Testis (tissue), 2 donors: ENCODE measurements at regions not wholly inside any gene's neighbourhood (a gene's known extent, or its start where the extent isn't known, plus 50 kb on each side); places are given as distances from the start of the nearest gene placed in this dataset.

Source experiments
- DNase-seq: peaks from one replicate; pipeline ENCODE4 v3.0.0-alpha.2; 2019
- H3K27ac ChIP-seq, 2 donors: fragments of 200-600 bp; sonication (generic); one replicate each; pipeline ENCODE4 v1.5.1; 2019
- H3K27me3 ChIP-seq: fragments of 200-600 bp; sonication (generic); one replicate; pipeline ENCODE4 v1.5.1; 2019
- H3K36me3 ChIP-seq: fragments of 200-600 bp; sonication (generic); one replicate; pipeline ENCODE4 v1.5.1; 2017; ENCODE audit warnings: low read depth; ENCODE audit errors: missing control alignments
- H3K4me1 ChIP-seq: fragments of 200-600 bp; sonication (generic); one replicate; pipeline ENCODE4 v1.5.1; 2019
- H3K4me3 ChIP-seq, 2 donors: fragments of 200-600 bp; sonication (generic); one replicate each; pipeline ENCODE4 v1.5.1; 2017 to 2019
- H3K9me3 ChIP-seq: fragments of 200-600 bp; sonication (generic); one replicate; pipeline ENCODE4 v1.5.1; 2017
- POLR2A ChIP-seq: fragments of 450-650 bp; IDR thresholded peaks from one replicate; pipeline ENCODE4 v1.6.1; 2017; ENCODE audit warnings: antibody characterized with exemption, mild to moderate bottlenecking, moderate library complexity
- WGBS, 2 donors: methylation state at CpG; one replicate each; pipeline ENCODE4 v1.1.5; 2018; 5-methylcytosine and 5-hydroxymethylcytosine counted together
- intact Hi-C: fragments of 100-400 bp; cut with DNase I; formaldehyde crosslinking; loops from one replicate; pipeline ENCODE4 v1.15.1; 2023; ENCODE audit warnings: low total_unique reads
- TF ChIP-seq, protein P1 (sequence below), 3 experiments: fragments of 450-650 bp in 2 of 3; fragments of 200-600 bp in 1 of 3; sonication (generic) in 1 of 3; IDR thresholded peaks; one replicate each; pipeline ENCODE4 v1.5.1; 2016 to 2019; ENCODE audit warnings: antibody characterized with exemption in 3 of 3, mild to moderate bottlenecking in 2 of 3, moderate library complexity in 1 of 3

DNA sequence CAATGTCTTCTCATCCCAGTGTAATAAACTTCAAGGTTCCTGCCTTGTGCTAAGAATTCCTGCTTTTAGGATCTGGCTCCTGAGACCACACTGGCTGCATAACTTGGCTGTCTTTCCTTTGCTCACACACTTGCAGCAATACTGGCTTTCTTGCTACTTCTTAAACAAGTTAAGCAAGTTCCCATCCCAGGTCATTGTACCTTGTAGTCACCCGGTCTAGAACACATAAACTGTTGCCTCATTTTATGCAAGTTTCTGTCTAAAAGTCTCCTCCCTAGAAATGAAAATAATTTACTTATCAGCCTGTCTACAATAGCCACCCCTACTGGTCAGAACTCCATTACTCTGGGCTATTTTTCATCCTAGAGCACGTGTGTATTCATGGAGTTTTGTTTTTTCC lies 887.9 kb upstream of the FAM98A start:
- H3K27me3 ChIP-seq: no peaks in the 10 kb centered on the region
- H3K9me3 ChIP-seq: no peaks in the 10 kb centered on the region
- H3K36me3 ChIP-seq: no peaks in the 10 kb centered on the region
- DNase-seq: no peak
- no peak overlapping the region for H3K27ac ChIP-seq
- WGBS, 2 donors: 56 to 72% methylated on average over 2 of the region's 2 CpGs
- intact Hi-C loops: no loop called here
- H3K4me1 ChIP-seq: no peaks in the 10 kb centered on the region
- H3K4me3 ChIP-seq: no peak overlapping the region
- no peak for TF ChIP-seq POLR2A
- TF ChIP-seq, protein P1, sequence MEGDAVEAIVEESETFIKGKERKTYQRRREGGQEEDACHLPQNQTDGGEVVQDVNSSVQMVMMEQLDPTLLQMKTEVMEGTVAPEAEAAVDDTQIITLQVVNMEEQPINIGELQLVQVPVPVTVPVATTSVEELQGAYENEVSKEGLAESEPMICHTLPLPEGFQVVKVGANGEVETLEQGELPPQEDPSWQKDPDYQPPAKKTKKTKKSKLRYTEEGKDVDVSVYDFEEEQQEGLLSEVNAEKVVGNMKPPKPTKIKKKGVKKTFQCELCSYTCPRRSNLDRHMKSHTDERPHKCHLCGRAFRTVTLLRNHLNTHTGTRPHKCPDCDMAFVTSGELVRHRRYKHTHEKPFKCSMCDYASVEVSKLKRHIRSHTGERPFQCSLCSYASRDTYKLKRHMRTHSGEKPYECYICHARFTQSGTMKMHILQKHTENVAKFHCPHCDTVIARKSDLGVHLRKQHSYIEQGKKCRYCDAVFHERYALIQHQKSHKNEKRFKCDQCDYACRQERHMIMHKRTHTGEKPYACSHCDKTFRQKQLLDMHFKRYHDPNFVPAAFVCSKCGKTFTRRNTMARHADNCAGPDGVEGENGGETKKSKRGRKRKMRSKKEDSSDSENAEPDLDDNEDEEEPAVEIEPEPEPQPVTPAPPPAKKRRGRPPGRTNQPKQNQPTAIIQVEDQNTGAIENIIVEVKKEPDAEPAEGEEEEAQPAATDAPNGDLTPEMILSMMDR (IDR thresholded peaks at IDR 0.05): no peak

DNA sequence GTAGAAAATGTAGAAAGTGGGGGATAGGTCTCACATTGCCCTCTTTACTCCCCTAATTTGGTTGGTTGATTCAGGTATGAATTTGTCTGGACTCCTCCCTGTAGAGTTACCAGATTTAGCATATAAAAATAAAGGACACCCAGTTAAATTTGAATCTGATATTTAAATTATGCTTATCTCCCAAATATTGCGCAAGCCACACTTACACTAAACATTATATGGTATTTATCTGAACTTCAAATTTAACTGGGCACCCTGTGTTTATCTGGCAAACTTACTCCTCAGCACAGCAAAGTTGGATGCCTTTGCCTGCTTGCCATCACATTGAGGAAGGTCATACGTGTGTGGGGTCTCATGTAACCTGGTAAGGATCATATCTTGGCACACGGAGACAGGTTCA lies 882.4 kb upstream of the FAM98A start:
- no peak overlapping the region for H3K27ac ChIP-seq
- intact Hi-C loops: no loop called here

GRCh38 chr2:34480366-34480765 lies 881.3 kb upstream of the FAM98A start:
- Histone ChIP-seq H3K4me3 (no peak overlapping the region), H3K9me3 (no peaks in the 10 kb centered on the region), H3K36me3 (no peaks in the 10 kb centered on the region), H3K27me3 (no peaks in the 10 kb centered on the region), H3K4me1 (no peaks in the 10 kb centered on the region), H3K27ac (no peak overlapping the region)
- intact Hi-C loops: no loop called here
- WGBS, 2 donors: 85 to 89% methylated on average over 2 of the region's 2 CpGs
- no peak for DNase-seq
- TF ChIP-seq, protein P1 (IDR thresholded peaks at IDR 0.05): no peak
- no peak for TF ChIP-seq POLR2A

More for the DNA sequence above, 882.4 kb upstream of the FAM98A start:
- Histone ChIP-seq H3K4me3 (no peak overlapping the region), H3K27me3 (no peaks in the 10 kb centered on the region), H3K36me3 (no peaks in the 10 kb centered on the region), H3K9me3 (no peaks in the 10 kb centered on the region), H3K4me1 (no peaks in the 10 kb centered on the region)
- 87 to 90% methylated on average over 3 of the region's 3 CpGs for WGBS, 2 donors
- TF ChIP-seq POLR2A: no peak
- TF ChIP-seq, protein P1 (IDR thresholded peaks at IDR 0.05): no peak
- no peak for DNase-seq

GRCh38 chr2:34475156-34475555 lies 876.1 kb upstream of the FAM98A start:
- Histone ChIP-seq H3K27ac (no peak overlapping the region), H3K9me3 (no peaks in the 10 kb centered on the region), H3K27me3 (no peaks in the 10 kb centered on the region), H3K4me3 (no peak overlapping the region), H3K36me3 (no peaks in the 10 kb centered on the region), H3K4me1 (no peaks in the 10 kb centered on the region)
- TF ChIP-seq, protein P1 (IDR thresholded peaks at IDR 0.05): no peak
- TF ChIP-seq POLR2A: no peak
- intact Hi-C loops: no loop called here
- WGBS, 2 donors: 33 to 53% methylated on average over 1 of the region's 1 CpG
- no peak for DNase-seq

DNA sequence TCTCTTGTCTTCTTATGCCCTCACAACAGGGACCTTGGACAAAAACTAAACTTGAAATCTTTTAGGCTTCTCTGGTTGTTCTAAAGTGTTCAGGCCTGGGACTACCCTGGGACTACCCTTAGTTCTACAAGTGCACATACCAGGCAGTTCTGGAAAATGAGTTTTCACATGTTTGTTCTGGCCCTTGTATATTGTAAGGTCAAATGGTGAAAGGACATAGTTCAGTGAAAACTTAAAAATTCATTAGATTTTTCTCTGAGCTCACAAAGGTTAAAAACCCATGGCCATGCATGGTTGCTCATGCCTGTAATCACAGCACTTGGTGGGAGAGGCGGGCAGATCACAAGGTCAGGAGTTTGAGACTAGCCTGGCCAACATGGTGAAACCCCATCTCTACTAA lies 875.5 kb upstream of the FAM98A start:
- WGBS, 2 donors: 86% methylated on average over 1 of the region's 1 CpG; no CpG with 5 or more reads in 1 of the 2 donors
- Histone ChIP-seq H3K27me3 (no peaks in the 10 kb centered on the region), H3K4me1 (no peaks in the 10 kb centered on the region), H3K9me3 (no peaks in the 10 kb centered on the region), H3K27ac (no peak overlapping the region), H3K36me3 (no peaks in the 10 kb centered on the region), H3K4me3 (no peak overlapping the region)
- intact Hi-C loops: no loop called here
- DNase-seq: no peak
- TF ChIP-seq POLR2A: no peak
- TF ChIP-seq, protein P1 (IDR thresholded peaks at IDR 0.05): no peak
